ENCODE measurements at regions not wholly inside any gene's neighbourhood (a gene's known extent, or its start where the extent isn't known, plus 50 kb on each side); places are given as distances from the start of the nearest gene placed in this dataset.

- peak in 1 of 11 donors; percentile 17 for DNase-seq (ENCODE audit: extremely low read depth in 1 of 11, low read depth in 9 of 11, low spot score in 4 of 11)
Observed at GRCh38 chr7:113424185-113424817, 305.9 kb upstream of the SMIM30 start.

GRCh38 chr7:113421696-113422330, 303.5 kb upstream of the SMIM30 start:
- DNase-seq (ENCODE audit: extremely low read depth in 1 of 11, low read depth in 9 of 11, low spot score in 4 of 11) = peak; percentile 48 to 82 (median 63)

- no peak for DNase-seq (ENCODE audit: extremely low read depth in 1 of 11, low read depth in 9 of 11, low spot score in 4 of 11)
Observed at GRCh38 chr7:113414401-113415035, 296.2 kb upstream of the SMIM30 start.

GRCh38 chr7:113412410-113412809, 294.1 kb upstream of the SMIM30 start:
- no peak for DNase-seq (ENCODE audit: extremely low read depth in 1 of 11, low read depth in 9 of 11, low spot score in 4 of 11)

- no peak for DNase-seq (ENCODE audit: extremely low read depth in 1 of 11, low read depth in 9 of 11, low spot score in 4 of 11)
Observed at GRCh38 chr7:113410796-113411195, 292.4 kb upstream of the SMIM30 start.

GRCh38 chr7:113408999-113409398, 290.6 kb upstream of the SMIM30 start:
- DNase-seq (ENCODE audit: extremely low read depth in 1 of 11, low read depth in 9 of 11, low spot score in 4 of 11) = no peak

- DNase-seq (ENCODE audit: extremely low read depth in 1 of 11, low read depth in 9 of 11, low spot score in 4 of 11) = no peak
Observed at GRCh38 chr7:113405296-113406056, 287.1 kb upstream of the SMIM30 start.

GRCh38 chr7:113404245-113404644, 285.9 kb upstream of the SMIM30 start:
- no peak for DNase-seq (ENCODE audit: extremely low read depth in 1 of 11, low read depth in 9 of 11, low spot score in 4 of 11)

GRCh38 chr7:113402482-113402881, 284.1 kb upstream of the SMIM30 start:
- no peak for DNase-seq (ENCODE audit: extremely low read depth in 1 of 11, low read depth in 9 of 11, low spot score in 4 of 11)

GRCh38 chr7:113402005-113402404, 283.7 kb upstream of the SMIM30 start:
- no peak for DNase-seq (ENCODE audit: extremely low read depth in 1 of 11, low read depth in 9 of 11, low spot score in 4 of 11)

GRCh38 chr7:113394856-113395255, 276.5 kb upstream of the SMIM30 start:
- DNase-seq (ENCODE audit: extremely low read depth in 1 of 11, low read depth in 9 of 11, low spot score in 4 of 11) = no peak

GRCh38 chr7:113392841-113393540, 274.6 kb upstream of the SMIM30 start:
- DNase-seq (ENCODE audit: extremely low read depth in 1 of 11, low read depth in 9 of 11, low spot score in 4 of 11) = no peak

GRCh38 chr7:113392421-113392820, 274.1 kb upstream of the SMIM30 start:
- DNase-seq (ENCODE audit: extremely low read depth in 1 of 11, low read depth in 9 of 11, low spot score in 4 of 11) = no peak

- no peak for DNase-seq (ENCODE audit: extremely low read depth in 1 of 11, low read depth in 9 of 11, low spot score in 4 of 11)
Observed at GRCh38 chr7:113389112-113389646, 270.8 kb upstream of the SMIM30 start.

GRCh38 chr7:113383638-113384037, 265.3 kb upstream of the SMIM30 start:
- no peak for DNase-seq (ENCODE audit: extremely low read depth in 1 of 11, low read depth in 9 of 11, low spot score in 4 of 11)

GRCh38 chr7:113379746-113380145, 261.4 kb upstream of the SMIM30 start:
- DNase-seq (ENCODE audit: extremely low read depth in 1 of 11, low read depth in 9 of 11, low spot score in 4 of 11) = no peak

GRCh38 chr7:113374955-113375354, 256.6 kb upstream of the SMIM30 start:
- no peak for DNase-seq (ENCODE audit: extremely low read depth in 1 of 11, low read depth in 9 of 11, low spot score in 4 of 11)

- DNase-seq (ENCODE audit: extremely low read depth in 1 of 11, low read depth in 9 of 11, low spot score in 4 of 11) = no peak
Observed at GRCh38 chr7:113373863-113374262, 255.5 kb upstream of the SMIM30 start.

GRCh38 chr7:113371416-113372043, 253.2 kb upstream of the SMIM30 start:
- DNase-seq (ENCODE audit: extremely low read depth in 1 of 11, low read depth in 9 of 11, low spot score in 4 of 11) = no peak

Measured in renal cortex interstitium (tissue), 11 donors.